ENCODE measurements at regions not wholly inside any gene's neighbourhood (a gene's known extent, or its start where the extent isn't known, plus 50 kb on each side); places are given as distances from the start of the nearest gene placed in this dataset.

DNA sequence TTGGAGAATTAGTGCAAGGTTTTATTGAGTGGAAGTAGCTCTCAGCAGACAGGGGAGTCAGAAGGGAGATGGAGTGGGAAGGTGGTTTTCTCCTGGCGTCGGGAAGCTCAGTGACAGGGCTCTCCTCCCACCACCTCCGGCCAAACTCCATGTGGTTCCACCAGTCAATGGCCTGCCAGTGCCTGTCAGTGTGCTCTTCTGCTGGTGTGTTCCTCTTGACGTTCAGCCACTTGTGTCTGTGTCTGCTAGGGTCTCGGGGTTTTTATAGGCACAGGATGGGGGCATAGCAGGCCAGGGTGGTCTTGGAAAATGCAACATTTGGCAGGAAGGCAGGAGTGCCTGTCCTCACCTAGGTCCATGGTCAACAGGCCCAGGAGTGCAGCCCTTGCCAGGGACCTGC is 506.7 kb upstream of the KIF2B start:
- TF ChIP-seq, protein P1, sequence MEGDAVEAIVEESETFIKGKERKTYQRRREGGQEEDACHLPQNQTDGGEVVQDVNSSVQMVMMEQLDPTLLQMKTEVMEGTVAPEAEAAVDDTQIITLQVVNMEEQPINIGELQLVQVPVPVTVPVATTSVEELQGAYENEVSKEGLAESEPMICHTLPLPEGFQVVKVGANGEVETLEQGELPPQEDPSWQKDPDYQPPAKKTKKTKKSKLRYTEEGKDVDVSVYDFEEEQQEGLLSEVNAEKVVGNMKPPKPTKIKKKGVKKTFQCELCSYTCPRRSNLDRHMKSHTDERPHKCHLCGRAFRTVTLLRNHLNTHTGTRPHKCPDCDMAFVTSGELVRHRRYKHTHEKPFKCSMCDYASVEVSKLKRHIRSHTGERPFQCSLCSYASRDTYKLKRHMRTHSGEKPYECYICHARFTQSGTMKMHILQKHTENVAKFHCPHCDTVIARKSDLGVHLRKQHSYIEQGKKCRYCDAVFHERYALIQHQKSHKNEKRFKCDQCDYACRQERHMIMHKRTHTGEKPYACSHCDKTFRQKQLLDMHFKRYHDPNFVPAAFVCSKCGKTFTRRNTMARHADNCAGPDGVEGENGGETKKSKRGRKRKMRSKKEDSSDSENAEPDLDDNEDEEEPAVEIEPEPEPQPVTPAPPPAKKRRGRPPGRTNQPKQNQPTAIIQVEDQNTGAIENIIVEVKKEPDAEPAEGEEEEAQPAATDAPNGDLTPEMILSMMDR (IDR thresholded peaks at IDR 0.05 in 2 of 3, conservative IDR thresholded peaks at IDR 0.05 in 1 of 3; ENCODE audit: borderline replicate concordance in 1 of 3, insufficient read depth in 1 of 3, low read depth in 2 of 3, low read length in 2 of 3) = no peak
- TF ChIP-seq JUND (IDR thresholded peaks at IDR 0.05) (no peak), EGR1 (IDR thresholded peaks at IDR 0.05; ENCODE audit: low read depth) (no peak), ZNF274 (IDR thresholded peaks at IDR 0.05; ENCODE audit: low read depth, low read length) (no peak), POLR2A (IDR thresholded peaks at IDR 0.05; ENCODE audit: borderline replicate concordance, extremely low read depth, insufficient read depth, insufficient read length) (no peak)
- TF ChIP-seq, protein P2, sequence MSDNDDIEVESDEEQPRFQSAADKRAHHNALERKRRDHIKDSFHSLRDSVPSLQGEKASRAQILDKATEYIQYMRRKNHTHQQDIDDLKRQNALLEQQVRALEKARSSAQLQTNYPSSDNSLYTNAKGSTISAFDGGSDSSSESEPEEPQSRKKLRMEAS (IDR thresholded peaks at IDR 0.05) = no peak

Data from HCT116 (cell line).